ENCODE measurements at regions not wholly inside any gene's neighbourhood (a gene's known extent, or its start where the extent isn't known, plus 50 kb on each side); places are given as distances from the start of the nearest gene placed in this dataset.
A peak's percentile ranks its signal among the peaks of the same experiment; 100 is the strongest.
"Not testable (repeated sequence)": the region's sequence is repeated elsewhere in the genome, so short reads cannot be mapped to it uniquely, and the experiment has no call there.

GRCh38 chr12:107581619-107582015 is 104.0 kb upstream of the PWP1 start:
- peak; percentile 14 for DNase-seq (ENCODE audit: low read depth, low spot score)

GRCh38 chr12:107583551-107583950 is 102.0 kb upstream of the PWP1 start:
- no peak for DNase-seq (ENCODE audit: low read depth, low spot score)

GRCh38 chr12:107584563-107584962 is 101.0 kb upstream of the PWP1 start:
- no peak for DNase-seq (ENCODE audit: low read depth, low spot score)

GRCh38 chr12:107586256-107586970 is 99.2 kb upstream of the PWP1 start:
- no peak for DNase-seq (ENCODE audit: low read depth, low spot score)

GRCh38 chr12:107590413-107590812 is 95.2 kb upstream of the PWP1 start:
- DNase-seq (ENCODE audit: low read depth, low spot score), result no peak

- peak; percentile 56 for DNase-seq (ENCODE audit: low read depth, low spot score)
Observed at GRCh38 chr12:107590814-107591375, 94.7 kb upstream of the PWP1 start.

- no peak for DNase-seq (ENCODE audit: low read depth, low spot score)
Observed at GRCh38 chr12:107593713-107594381, 91.8 kb upstream of the PWP1 start.

GRCh38 chr12:107594995-107595394 is 90.6 kb upstream of the PWP1 start:
- DNase-seq (ENCODE audit: low read depth, low spot score), result no peak

GRCh38 chr12:107597695-107598410 is 87.7 kb upstream of the PWP1 start:
- DNase-seq (ENCODE audit: low read depth, low spot score), result no peak

- no peak for DNase-seq (ENCODE audit: low read depth, low spot score)
Observed at GRCh38 chr12:107598906-107599305, 86.7 kb upstream of the PWP1 start.

GRCh38 chr12:107600581-107601144 is 84.9 kb upstream of the PWP1 start:
- DNase-seq (ENCODE audit: low read depth, low spot score), result no peak

- no peak for DNase-seq (ENCODE audit: low read depth, low spot score)
Observed at GRCh38 chr12:107602446-107602845, 83.2 kb upstream of the PWP1 start.

- DNase-seq (ENCODE audit: low read depth, low spot score), result no peak
Observed at GRCh38 chr12:107605293-107605692, 80.3 kb upstream of the PWP1 start.

GRCh38 chr12:107607464-107608392 is 77.9 kb upstream of the PWP1 start:
- peak; percentile 89 for DNase-seq (ENCODE audit: low read depth, low spot score)

- DNase-seq (ENCODE audit: low read depth, low spot score), result not testable (repeated sequence)
Observed at GRCh38 chr12:107608779-107609178, 76.8 kb upstream of the PWP1 start.

GRCh38 chr12:107610021-107610859 is 75.4 kb upstream of the PWP1 start:
- peak; percentile 65 for DNase-seq (ENCODE audit: low read depth, low spot score)

- no peak for DNase-seq (ENCODE audit: low read depth, low spot score)
Observed at GRCh38 chr12:107612508-107612907, 73.1 kb upstream of the PWP1 start.

GRCh38 chr12:107616941-107617340 is 68.7 kb upstream of the PWP1 start:
- DNase-seq (ENCODE audit: low read depth, low spot score), result no peak

- no peak for DNase-seq (ENCODE audit: low read depth, low spot score)
Observed at GRCh38 chr12:107618106-107618505, 67.5 kb upstream of the PWP1 start.

GRCh38 chr12:107619831-107620230 is 65.8 kb upstream of the PWP1 start:
- no peak for DNase-seq (ENCODE audit: low read depth, low spot score)

Data from astrocyte of the hippocampus (primary cell).